Erythroblast (primary cell): ENCODE measurements at regions not wholly inside any gene's neighbourhood (a gene's known extent, or its start where the extent isn't known, plus 50 kb on each side); places are given as distances from the start of the nearest gene placed in this dataset.
"Not testable (repeated sequence)": the region's sequence is repeated elsewhere in the genome, so short reads cannot be mapped to it uniquely, and the experiment has no call there.

Experiments used
- DNase-seq, 2 experiments: peaks; one replicate each; lab custom pipeline; 2025; lab: John Stamatoyannopoulos, UW
- GATA1 ChIP-seq: IDR thresholded peaks from 2 replicates; pipeline ENCODE4 v1.6.1; 2011; ENCODE audit warnings: low read depth, mild to moderate bottlenecking, control low read depth, low read length, moderate library complexity
- POLR2A ChIP-seq: IDR thresholded peaks from 2 replicates; pipeline ENCODE4 v1.6.1; 2011; ENCODE audit warnings: mild to moderate bottlenecking, low read length

- DNase-seq, result no peak
- TF ChIP-seq GATA1, result no peak
- no peak for TF ChIP-seq POLR2A
These were observed 184.6 kb upstream of the SRD5A2 start for GRCh38 chr2:31765078-31765945.

- DNase-seq, result no peak
These were observed 183.4 kb upstream of the SRD5A2 start for GRCh38 chr2:31764169-31764568.

GRCh38 chr2:31762085-31762484, 181.3 kb upstream of the SRD5A2 start:
- TF ChIP-seq POLR2A (no peak), GATA1 (no peak)
- DNase-seq, result no peak

More at GRCh38 chr2:31764169-31764568, 183.4 kb upstream of the SRD5A2 start:
- TF ChIP-seq POLR2A (no peak), GATA1 (no peak)

- DNase-seq, result not testable (repeated sequence)
These were observed 176.6 kb upstream of the SRD5A2 start for GRCh38 chr2:31757351-31757750.

GRCh38 chr2:31748746-31749145, 168.0 kb upstream of the SRD5A2 start:
- not testable (repeated sequence) for DNase-seq

GRCh38 chr2:31748041-31748440, 167.3 kb upstream of the SRD5A2 start:
- no peak for TF ChIP-seq POLR2A
- no peak for TF ChIP-seq GATA1
- no peak for DNase-seq

- TF ChIP-seq POLR2A (no peak), GATA1 (no peak)
- no peak for DNase-seq
These were observed 158.4 kb upstream of the SRD5A2 start for GRCh38 chr2:31739161-31739560.

GRCh38 chr2:31736695-31737454, 156.1 kb upstream of the SRD5A2 start:
- TF ChIP-seq POLR2A (no peak), GATA1 (no peak)
- no peak for DNase-seq

- DNase-seq, result no peak
- TF ChIP-seq POLR2A, result no peak
- no peak for TF ChIP-seq GATA1
These were observed 155.0 kb upstream of the SRD5A2 start for GRCh38 chr2:31735716-31736115.

- DNase-seq, result peak in 1 of 2 experiments; percentile 27
- no peak for TF ChIP-seq POLR2A
- no peak for TF ChIP-seq GATA1
These were observed 148.8 kb upstream of the SRD5A2 start for GRCh38 chr2:31729442-31730092.

GRCh38 chr2:31729065-31729439, 148.3 kb upstream of the SRD5A2 start:
- TF ChIP-seq POLR2A (no peak), GATA1 (no peak)
- DNase-seq, result no peak

- no peak for TF ChIP-seq GATA1
- no peak for TF ChIP-seq POLR2A
- DNase-seq, result no peak
These were observed 147.8 kb upstream of the SRD5A2 start for GRCh38 chr2:31728406-31729064.

GRCh38 chr2:31726457-31726856, 145.7 kb upstream of the SRD5A2 start:
- no peak for TF ChIP-seq POLR2A
- TF ChIP-seq GATA1, result no peak
- DNase-seq, result no peak
